Activated naive CD4-positive, alpha-beta T cell treated with anti-CD3 and anti-CD28 coated beads, Interleukin-2, amount 50 U/mL, for 24 hours (primary cell): ENCODE measurements at regions not wholly inside any gene's neighbourhood (a gene's known extent, or its start where the extent isn't known, plus 50 kb on each side); places are given as distances from the start of the nearest gene placed in this dataset.

Source experiments
- H3K27ac Mint-ChIP-seq: one replicate; pipeline ENCODE4 v1.8.0; 2021; ENCODE audit warnings: mild to moderate bottlenecking, mixed read lengths
- H3K27me3 Mint-ChIP-seq: one replicate; pipeline ENCODE4 v1.8.0; 2021; ENCODE audit warnings: mixed read lengths
- H3K36me3 Mint-ChIP-seq: one replicate; pipeline ENCODE4 v1.8.0; 2021; ENCODE audit warnings: mixed read lengths
- H3K4me1 Mint-ChIP-seq: one replicate; pipeline ENCODE4 v1.8.0; 2021; ENCODE audit warnings: mixed read lengths
- H3K4me3 Mint-ChIP-seq: one replicate; pipeline ENCODE4 v1.8.0; 2021; ENCODE audit warnings: mild to moderate bottlenecking, mixed read lengths
- H3K9me3 Mint-ChIP-seq: one replicate; pipeline ENCODE4 v1.8.0; 2021; ENCODE audit warnings: mixed read lengths

GRCh38 chr2:192480984-192481383 lies 286.3 kb upstream of the TMEFF2 start:
- H3K4me1 Mint-ChIP-seq: no peaks in the 10 kb centered on the region

GRCh38 chr2:192473331-192473730 lies 278.6 kb upstream of the TMEFF2 start:
- Mint-ChIP-seq H3K36me3 (no peaks in the 10 kb centered on the region), H3K4me3 (no peak overlapping the region)

More at GRCh38 chr2:192480984-192481383, 286.3 kb upstream of the TMEFF2 start:
- Mint-ChIP-seq H3K9me3 (peaks cover 5% of the 10 kb centered on the region), H3K4me3 (no peak overlapping the region), H3K27ac (no peak overlapping the region), H3K27me3 (no peaks in the 10 kb centered on the region), H3K36me3 (no peaks in the 10 kb centered on the region)

GRCh38 chr2:192471982-192472381 lies 277.2 kb upstream of the TMEFF2 start:
- H3K27me3 Mint-ChIP-seq: no peaks in the 10 kb centered on the region
- no peaks in the 10 kb centered on the region for H3K36me3 Mint-ChIP-seq
- H3K9me3 Mint-ChIP-seq: peaks cover 4% of the 10 kb centered on the region
- no peaks in the 10 kb centered on the region for H3K4me1 Mint-ChIP-seq
- H3K27ac Mint-ChIP-seq: no peak overlapping the region
- no peak overlapping the region for H3K4me3 Mint-ChIP-seq

More at GRCh38 chr2:192473331-192473730, 278.6 kb upstream of the TMEFF2 start:
- no peaks in the 10 kb centered on the region for H3K4me1 Mint-ChIP-seq
- H3K27ac Mint-ChIP-seq: no peak overlapping the region
- peaks cover 4% of the 10 kb centered on the region for H3K9me3 Mint-ChIP-seq
- no peaks in the 10 kb centered on the region for H3K27me3 Mint-ChIP-seq

- Mint-ChIP-seq H3K9me3 (peaks cover 4% of the 10 kb centered on the region), H3K4me1 (no peaks in the 10 kb centered on the region), H3K4me3 (no peak overlapping the region), H3K27me3 (no peaks in the 10 kb centered on the region), H3K27ac (no peak overlapping the region), H3K36me3 (no peaks in the 10 kb centered on the region)
These were observed 274.9 kb upstream of the TMEFF2 start for GRCh38 chr2:192469612-192470011.

GRCh38 chr2:192467953-192468660 lies 273.4 kb upstream of the TMEFF2 start:
- H3K36me3 Mint-ChIP-seq: no peaks in the 10 kb centered on the region
- no peaks in the 10 kb centered on the region for H3K27me3 Mint-ChIP-seq
- H3K4me1 Mint-ChIP-seq: no peaks in the 10 kb centered on the region
- peaks cover under 1% of the 10 kb centered on the region for H3K9me3 Mint-ChIP-seq
- no peak overlapping the region for H3K4me3 Mint-ChIP-seq
- no peak overlapping the region for H3K27ac Mint-ChIP-seq

GRCh38 chr2:192465141-192465540 lies 270.4 kb upstream of the TMEFF2 start:
- Mint-ChIP-seq H3K9me3 (no peaks in the 10 kb centered on the region), H3K4me1 (no peaks in the 10 kb centered on the region), H3K27ac (no peak overlapping the region), H3K36me3 (no peaks in the 10 kb centered on the region), H3K4me3 (no peak overlapping the region), H3K27me3 (no peaks in the 10 kb centered on the region)

- no peaks in the 10 kb centered on the region for H3K27me3 Mint-ChIP-seq
- H3K9me3 Mint-ChIP-seq: no peaks in the 10 kb centered on the region
- H3K27ac Mint-ChIP-seq: no peak overlapping the region
- no peak overlapping the region for H3K4me3 Mint-ChIP-seq
- H3K36me3 Mint-ChIP-seq: no peaks in the 10 kb centered on the region
- no peaks in the 10 kb centered on the region for H3K4me1 Mint-ChIP-seq
These were observed 264.7 kb upstream of the TMEFF2 start for GRCh38 chr2:192459422-192459821.

GRCh38 chr2:192448881-192449280 lies 254.1 kb upstream of the TMEFF2 start:
- no peaks in the 10 kb centered on the region for H3K36me3 Mint-ChIP-seq
- no peaks in the 10 kb centered on the region for H3K27me3 Mint-ChIP-seq
- no peaks in the 10 kb centered on the region for H3K9me3 Mint-ChIP-seq
- H3K4me1 Mint-ChIP-seq: no peaks in the 10 kb centered on the region
- H3K27ac Mint-ChIP-seq: no peak overlapping the region
- H3K4me3 Mint-ChIP-seq: no peak overlapping the region

GRCh38 chr2:192444286-192444838 lies 249.6 kb upstream of the TMEFF2 start:
- no peaks in the 10 kb centered on the region for H3K4me1 Mint-ChIP-seq
- no peak overlapping the region for H3K27ac Mint-ChIP-seq
- no peaks in the 10 kb centered on the region for H3K36me3 Mint-ChIP-seq
- H3K4me3 Mint-ChIP-seq: no peak overlapping the region
- no peaks in the 10 kb centered on the region for H3K9me3 Mint-ChIP-seq
- H3K27me3 Mint-ChIP-seq: no peaks in the 10 kb centered on the region

- Mint-ChIP-seq H3K27ac (no peak overlapping the region), H3K4me1 (no peaks in the 10 kb centered on the region), H3K27me3 (no peaks in the 10 kb centered on the region), H3K36me3 (no peaks in the 10 kb centered on the region), H3K4me3 (no peak overlapping the region), H3K9me3 (no peaks in the 10 kb centered on the region)
These were observed 249.1 kb upstream of the TMEFF2 start for GRCh38 chr2:192443831-192444230.

- no peak overlapping the region for H3K4me3 Mint-ChIP-seq
- no peaks in the 10 kb centered on the region for H3K36me3 Mint-ChIP-seq
- no peak overlapping the region for H3K27ac Mint-ChIP-seq
- H3K9me3 Mint-ChIP-seq: no peaks in the 10 kb centered on the region
- no peaks in the 10 kb centered on the region for H3K4me1 Mint-ChIP-seq
- no peaks in the 10 kb centered on the region for H3K27me3 Mint-ChIP-seq
These were observed 243.5 kb upstream of the TMEFF2 start for GRCh38 chr2:192438239-192438638.

- Mint-ChIP-seq H3K36me3 (no peaks in the 10 kb centered on the region), H3K9me3 (no peaks in the 10 kb centered on the region), H3K27me3 (no peaks in the 10 kb centered on the region), H3K4me3 (no peak overlapping the region), H3K27ac (no peak overlapping the region), H3K4me1 (no peaks in the 10 kb centered on the region)
These were observed 242.9 kb upstream of the TMEFF2 start for GRCh38 chr2:192437653-192438052.

GRCh38 chr2:192424243-192424642 lies 229.5 kb upstream of the TMEFF2 start:
- Mint-ChIP-seq H3K27ac (no peak overlapping the region), H3K4me1 (no peaks in the 10 kb centered on the region), H3K27me3 (no peaks in the 10 kb centered on the region), H3K4me3 (no peak overlapping the region), H3K36me3 (no peaks in the 10 kb centered on the region), H3K9me3 (no peaks in the 10 kb centered on the region)

GRCh38 chr2:192419786-192420185 lies 225.1 kb upstream of the TMEFF2 start:
- Mint-ChIP-seq H3K27ac (no peak overlapping the region), H3K27me3 (no peaks in the 10 kb centered on the region), H3K4me1 (no peaks in the 10 kb centered on the region), H3K36me3 (no peaks in the 10 kb centered on the region), H3K4me3 (no peak overlapping the region), H3K9me3 (no peaks in the 10 kb centered on the region)

- H3K4me3 Mint-ChIP-seq: no peak overlapping the region
- H3K36me3 Mint-ChIP-seq: no peaks in the 10 kb centered on the region
- no peaks in the 10 kb centered on the region for H3K4me1 Mint-ChIP-seq
- no peaks in the 10 kb centered on the region for H3K27me3 Mint-ChIP-seq
- no peak overlapping the region for H3K27ac Mint-ChIP-seq
- no peaks in the 10 kb centered on the region for H3K9me3 Mint-ChIP-seq
These were observed 221.3 kb upstream of the TMEFF2 start for GRCh38 chr2:192416060-192416459.

- no peaks in the 10 kb centered on the region for H3K4me1 Mint-ChIP-seq
- H3K27ac Mint-ChIP-seq: no peak overlapping the region
- H3K4me3 Mint-ChIP-seq: no peak overlapping the region
- H3K27me3 Mint-ChIP-seq: no peaks in the 10 kb centered on the region
- H3K36me3 Mint-ChIP-seq: no peaks in the 10 kb centered on the region
- H3K9me3 Mint-ChIP-seq: no peaks in the 10 kb centered on the region
These were observed 220.1 kb upstream of the TMEFF2 start for GRCh38 chr2:192414794-192415193.
